COLO829 (cell line): ENCODE measurements at regions not wholly inside any gene's neighbourhood (a gene's known extent, or its start where the extent isn't known, plus 50 kb on each side); places are given as distances from the start of the nearest gene placed in this dataset.
A peak's percentile ranks its signal among the peaks of the same experiment; 100 is the strongest.

Experiments used
- DNase-seq: peaks from one replicate; pipeline ENCODE4 v3.0.0; 2012; ENCODE audit warnings: low spot score

- no peak for DNase-seq
These were observed 166.9 kb downstream of the SEC14L1 start for GRCh38 chr17:77307479-77308198.

GRCh38 chr17:77308861-77309726, 168.3 kb downstream of the SEC14L1 start:
- DNase-seq, result no peak

- no peak for DNase-seq
These were observed 169.6 kb downstream of the SEC14L1 start for GRCh38 chr17:77310336-77310735.

GRCh38 chr17:77311371-77311981, 170.7 kb downstream of the SEC14L1 start:
- no peak for DNase-seq

GRCh38 chr17:77312061-77312701, 171.4 kb downstream of the SEC14L1 start:
- no peak for DNase-seq

GRCh38 chr17:77312786-77313599, 172.2 kb downstream of the SEC14L1 start:
- DNase-seq, result no peak

GRCh38 chr17:77313831-77314230, 173.1 kb downstream of the SEC14L1 start:
- DNase-seq, result no peak

- no peak for DNase-seq
These were observed 173.8 kb downstream of the SEC14L1 start for GRCh38 chr17:77314601-77315000.

GRCh38 chr17:77315010-77315409, 174.2 kb downstream of the SEC14L1 start:
- DNase-seq, result no peak

GRCh38 chr17:77315551-77316190, 174.9 kb downstream of the SEC14L1 start:
- DNase-seq, result no peak

GRCh38 chr17:77316191-77316641, 175.4 kb downstream of the SEC14L1 start:
- no peak for DNase-seq

GRCh38 chr17:77316651-77317050, 175.9 kb downstream of the SEC14L1 start:
- DNase-seq, result no peak

GRCh38 chr17:77317091-77317750, 176.5 kb downstream of the SEC14L1 start:
- DNase-seq, result no peak

- DNase-seq, result no peak
These were observed 177.3 kb downstream of the SEC14L1 start for GRCh38 chr17:77318021-77318420.

- DNase-seq, result no peak
These were observed 177.9 kb downstream of the SEC14L1 start for GRCh38 chr17:77318491-77319210.

- peak; percentile 81 for DNase-seq
These were observed 178.7 kb downstream of the SEC14L1 start for GRCh38 chr17:77319211-77320043.

GRCh38 chr17:77320044-77320440, 179.3 kb downstream of the SEC14L1 start:
- DNase-seq, result peak; percentile 47

GRCh38 chr17:77320485-77321256, 179.9 kb downstream of the SEC14L1 start:
- DNase-seq, result no peak
